ENCODE measurements at regions not wholly inside any gene's neighbourhood (a gene's known extent, or its start where the extent isn't known, plus 50 kb on each side); places are given as distances from the start of the nearest gene placed in this dataset.
"Not testable (repeated sequence)": the region's sequence is repeated elsewhere in the genome, so short reads cannot be mapped to it uniquely, and the experiment has no call there.

DNA sequence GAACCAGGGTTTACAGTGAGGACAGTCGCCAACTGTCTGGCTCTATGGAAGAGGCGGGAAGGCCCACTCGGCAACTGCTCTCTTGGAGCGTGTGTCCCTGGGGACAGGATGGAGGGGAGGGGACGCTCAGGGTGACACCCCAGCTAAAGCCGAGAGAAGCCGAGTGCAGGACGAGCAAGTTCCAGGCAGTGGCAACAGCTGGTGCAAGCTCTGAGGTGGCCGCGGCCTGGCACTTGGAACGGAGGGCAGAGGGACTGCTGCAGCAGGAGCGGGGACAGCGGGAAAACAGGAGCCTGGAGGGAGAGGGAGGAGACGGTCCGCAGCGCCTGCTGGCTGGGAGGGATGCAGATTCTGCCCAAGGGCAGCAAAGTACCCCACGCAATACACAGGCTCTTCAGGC is 113.8 kb upstream of the CCZ1B start:
- H3K23ac ChIP-seq (ENCODE audit: insufficient read length, low read depth, low read length); DNase-seq; H4K8ac ChIP-seq (replicated peaks; ENCODE audit: insufficient read length, low read depth, low read length); H3K4me1 ChIP-seq (ENCODE audit: insufficient read depth, low read length); H2BK15ac ChIP-seq (ENCODE audit: low read depth, low read length); H3K4me1 Mint-ChIP-seq; H3K9me3 Mint-ChIP-seq; H3K36me3 Mint-ChIP-seq (ENCODE audit: insufficient read depth in 1 of 3, low read depth in 3 of 3); H3T11ph ChIP-seq (ENCODE audit: low read length); H3K56ac ChIP-seq (ENCODE audit: insufficient read length, low read depth, low read length); H3K18ac ChIP-seq (ENCODE audit: insufficient read length, low read depth, low read length); H4K5ac ChIP-seq (ENCODE audit: insufficient read length, low read depth, low read length); H3K79me1 ChIP-seq (ENCODE audit: insufficient read depth, low read depth, low read length, poor library complexity, severe bottlenecking); H2AK5ac ChIP-seq (ENCODE audit: insufficient read length, low read length); H4K20me1 ChIP-seq (ENCODE audit: control insufficient read depth, insufficient read depth, insufficient read length); H4K91ac ChIP-seq (ENCODE audit: insufficient read length, low read depth, low read length); H3K14ac ChIP-seq (ENCODE audit: insufficient read depth, low read length); H3K79me2 ChIP-seq (ENCODE audit: insufficient read depth, low read length); H3K9me3 ChIP-seq (ENCODE audit: control insufficient read depth, low read depth, low read length); H3K27me3 ChIP-seq (ENCODE audit: insufficient read depth, low read length); H3K9ac ChIP-seq (ENCODE audit: extremely low read depth, insufficient read length, low read length); H2BK20ac ChIP-seq (ENCODE audit: low read depth, low read length, poor library complexity, severe bottlenecking); H3K4ac ChIP-seq (ENCODE audit: low read depth, low read length); H3K27ac ChIP-seq (ENCODE audit: insufficient read length, low read depth, low read length); H3K23me2 ChIP-seq (ENCODE audit: insufficient read length, low read depth, low read length, poor library complexity, severe bottlenecking); H3K4me3 Mint-ChIP-seq; H3K27me3 Mint-ChIP-seq (ENCODE audit: low read depth); H2BK12ac ChIP-seq (ENCODE audit: insufficient read length, low read depth, low read length); H2BK120ac ChIP-seq (ENCODE audit: low read depth, low read length, poor library complexity, severe bottlenecking); H3K4me2 ChIP-seq (ENCODE audit: insufficient read depth, insufficient read length, low read length); H2AFZ ChIP-seq (ENCODE audit: low read length); H2BK5ac ChIP-seq (ENCODE audit: insufficient read length, low read length): not testable (repeated sequence)
- WGBS (ENCODE audit: extremely low coverage, insufficient read length, low lambda C conversion rate): no CpG with 5 or more reads among the region's 17 CpGs
- H3K27ac Mint-ChIP-seq: peak overlapping the region in 1 of 3 experiments; percentile 47; a peak in 1 of 7 replicates

DNA sequence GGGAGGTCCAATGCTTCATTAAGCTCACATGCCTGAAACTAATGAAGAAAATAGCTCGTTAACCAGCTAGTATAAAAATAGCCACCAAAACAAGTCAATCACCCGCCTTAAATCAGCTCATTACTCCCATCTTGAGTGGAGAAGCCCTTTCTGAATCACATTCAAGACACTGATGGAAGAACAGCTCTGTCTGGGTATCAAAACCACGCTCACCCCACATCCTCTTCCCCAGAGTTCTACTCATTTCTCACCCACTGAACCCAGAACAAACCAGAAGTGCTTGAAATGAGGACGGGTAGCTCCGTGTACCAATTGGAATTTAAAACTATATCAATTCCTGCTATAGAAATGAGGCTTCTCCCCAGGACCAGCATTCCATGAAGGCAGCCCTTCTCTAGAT is 120.8 kb upstream of the CCZ1B start:
- not testable (repeated sequence) for H2BK120ac ChIP-seq (ENCODE audit: low read depth, low read length, poor library complexity, severe bottlenecking); H4K5ac ChIP-seq (ENCODE audit: insufficient read length, low read depth, low read length); H2BK15ac ChIP-seq (ENCODE audit: low read depth, low read length); H3K9me3 ChIP-seq (ENCODE audit: control insufficient read depth, low read depth, low read length); H3K18ac ChIP-seq (ENCODE audit: insufficient read length, low read depth, low read length); H3K79me1 ChIP-seq (ENCODE audit: insufficient read depth, low read depth, low read length, poor library complexity, severe bottlenecking); H2BK20ac ChIP-seq (ENCODE audit: low read depth, low read length, poor library complexity, severe bottlenecking); H2AFZ ChIP-seq (ENCODE audit: low read length); H3K27me3 Mint-ChIP-seq (ENCODE audit: low read depth); H2AK5ac ChIP-seq (ENCODE audit: insufficient read length, low read length); H3K27ac Mint-ChIP-seq; H3K36me3 Mint-ChIP-seq (ENCODE audit: insufficient read depth in 1 of 3, low read depth in 3 of 3); H3K4me1 ChIP-seq (ENCODE audit: insufficient read depth, low read length); H3K9me3 Mint-ChIP-seq; H3K14ac ChIP-seq (ENCODE audit: insufficient read depth, low read length); H3K79me2 ChIP-seq (ENCODE audit: insufficient read depth, low read length); H3K23me2 ChIP-seq (ENCODE audit: insufficient read length, low read depth, low read length, poor library complexity, severe bottlenecking); H3K27ac ChIP-seq (ENCODE audit: insufficient read length, low read depth, low read length); H3K4ac ChIP-seq (ENCODE audit: low read depth, low read length); H3K4me3 Mint-ChIP-seq; H3K56ac ChIP-seq (ENCODE audit: insufficient read length, low read depth, low read length); H4K91ac ChIP-seq (ENCODE audit: insufficient read length, low read depth, low read length); H3K27me3 ChIP-seq (ENCODE audit: insufficient read depth, low read length); H3K4me2 ChIP-seq (ENCODE audit: insufficient read depth, insufficient read length, low read length); H3K23ac ChIP-seq (ENCODE audit: insufficient read length, low read depth, low read length); H3T11ph ChIP-seq (ENCODE audit: low read length); H4K8ac ChIP-seq (replicated peaks; ENCODE audit: insufficient read length, low read depth, low read length); H2BK5ac ChIP-seq (ENCODE audit: insufficient read length, low read length); H4K20me1 ChIP-seq (ENCODE audit: control insufficient read depth, insufficient read depth, insufficient read length); H2BK12ac ChIP-seq (ENCODE audit: insufficient read length, low read depth, low read length); DNase-seq; H3K9ac ChIP-seq (ENCODE audit: extremely low read depth, insufficient read length, low read length)
- H3K4me1 Mint-ChIP-seq: peaks cover 12 to 16% of the 10 kb centered on the region in 2 experiments
- no CpG with 5 or more reads among the region's 5 CpGs for WGBS (ENCODE audit: extremely low coverage, insufficient read length, low lambda C conversion rate)
